OCI-LY3 (cell line): ENCODE measurements at regions not wholly inside any gene's neighbourhood (a gene's known extent, or its start where the extent isn't known, plus 50 kb on each side); places are given as distances from the start of the nearest gene placed in this dataset.

Experiments
- CTCF ChIP-seq: fragments of 200-600, 300-600 bp; sonication (generic); IDR thresholded peaks from 2 replicates; pipeline ENCODE4 v1.5.1; 2014; ENCODE audit warnings: antibody characterized with exemption, low read length, low read depth
- EZH2phosphoT487 ChIP-seq: fragments of 200-600 bp; shearing (Covaris generic); IDR thresholded peaks from 2 replicates; pipeline ENCODE4 v1.6.1; 2018; ENCODE audit warnings: antibody characterized with exemption, mixed run types, low read depth

- no peak for TF ChIP-seq CTCF
- no peak for TF ChIP-seq EZH2phosphoT487
These were observed 153.9 kb downstream of the FSIP2 start for GRCh38 chr2:185892484-185892883.
